ENCODE measurements at regions not wholly inside any gene's neighbourhood (a gene's known extent, or its start where the extent isn't known, plus 50 kb on each side); places are given as distances from the start of the nearest gene placed in this dataset.
"Not testable (repeated sequence)": the region's sequence is repeated elsewhere in the genome, so short reads cannot be mapped to it uniquely, and the experiment has no call there.

DNA sequence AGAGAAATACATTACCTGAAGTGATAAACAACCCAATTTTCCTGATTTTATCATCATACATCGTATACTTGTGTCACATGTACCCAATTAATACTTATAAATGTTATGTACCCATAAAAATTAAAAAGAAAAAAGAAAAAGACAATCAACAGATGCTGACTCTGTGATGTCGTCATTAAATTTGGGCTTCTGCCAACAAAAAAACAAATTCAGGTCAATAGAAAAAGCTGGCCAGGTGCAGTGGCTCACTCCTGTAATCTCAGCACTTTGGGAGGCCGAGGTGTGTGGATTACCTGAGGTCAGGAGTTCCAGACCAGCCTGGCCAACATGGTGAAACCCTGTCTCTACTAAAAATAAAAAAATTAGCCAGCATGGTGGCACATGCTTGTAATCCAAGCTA is 174.4 kb downstream of the ZIC4 start:
- DNase-seq: not testable (repeated sequence)

DNA sequence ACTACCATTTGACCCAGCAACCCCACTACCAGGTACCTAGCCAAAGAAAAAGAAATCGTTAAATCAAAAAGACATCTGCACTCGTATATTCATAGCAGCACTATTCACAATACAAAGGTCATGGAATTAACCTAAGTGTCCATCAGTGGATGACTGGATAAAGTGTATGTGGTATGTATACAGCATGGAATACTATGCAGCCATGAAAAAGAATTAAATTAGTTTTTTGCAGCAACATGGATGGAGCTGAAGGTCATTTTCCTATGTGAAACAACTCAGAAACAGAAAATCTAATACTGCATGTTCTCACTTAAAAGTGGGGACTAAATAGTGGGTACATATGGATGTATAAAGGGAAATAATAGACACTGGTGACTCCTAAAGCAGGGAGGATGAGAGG is 175.2 kb downstream of the ZIC4 start:
- DNase-seq: no peak

DNA sequence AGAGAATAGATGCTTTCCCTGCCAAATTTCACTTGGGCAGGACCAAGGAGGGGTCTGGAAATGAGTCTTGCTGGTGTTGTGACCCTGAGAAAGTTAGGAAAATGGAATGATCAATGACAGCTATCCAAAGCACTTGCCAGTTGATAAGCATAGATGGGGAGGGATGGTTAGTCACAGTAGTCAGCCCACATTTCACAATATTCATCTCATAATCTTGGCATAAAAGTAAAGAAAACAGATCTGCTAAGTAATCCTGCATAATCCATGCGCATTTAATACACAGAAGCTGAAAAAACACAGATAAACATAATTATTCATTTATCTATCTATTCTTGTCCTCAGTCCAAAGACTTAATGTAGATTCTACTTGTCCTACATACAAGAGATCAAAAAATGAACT is 184.1 kb downstream of the ZIC4 start:
- no peak for DNase-seq

DNA sequence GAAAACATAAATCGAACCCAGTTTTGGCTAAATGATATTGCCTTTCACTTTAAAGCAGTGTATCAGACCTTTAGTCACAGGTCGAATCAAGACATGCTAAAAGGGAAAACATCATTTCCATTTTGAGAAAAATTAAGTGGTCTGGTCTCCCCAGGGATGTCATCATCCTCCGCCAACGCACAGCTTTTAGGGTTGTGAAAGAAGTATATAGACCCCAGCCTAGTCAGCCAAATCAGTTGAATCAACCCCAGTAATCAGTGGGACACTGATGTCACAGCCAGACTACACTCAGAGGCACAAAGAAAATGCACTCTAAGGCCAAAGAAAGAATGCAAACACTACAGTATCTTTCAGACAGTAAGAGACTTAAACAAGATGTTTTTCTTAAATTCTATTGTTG is 187.4 kb downstream of the ZIC4 start:
- no peak for DNase-seq

DNA sequence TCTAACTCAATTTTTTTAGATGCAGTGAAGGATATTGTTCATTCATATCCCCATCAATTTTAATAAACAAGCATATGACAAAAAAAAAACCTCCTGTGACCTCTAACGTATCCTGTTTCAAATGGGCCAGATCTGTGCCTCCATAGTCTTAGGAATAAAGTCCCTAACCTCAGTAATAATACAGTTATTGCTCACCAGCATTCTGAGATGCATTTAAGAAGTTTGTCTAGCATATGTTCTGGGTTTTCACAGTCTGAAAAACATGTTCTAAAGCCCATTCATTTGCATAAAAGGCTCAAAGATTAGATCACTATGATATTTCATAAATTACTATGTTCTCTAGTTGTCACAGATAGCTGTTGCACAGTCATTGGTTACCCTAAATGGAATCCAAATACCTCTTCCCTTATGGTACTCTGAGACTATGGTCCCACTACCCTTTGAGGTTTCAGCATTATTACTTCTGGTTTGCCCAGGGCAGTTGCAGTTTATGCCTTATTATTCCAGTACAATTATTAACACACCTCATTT is 190.1 kb downstream of the ZIC4 start:
- DNase-seq: no peak

DNA sequence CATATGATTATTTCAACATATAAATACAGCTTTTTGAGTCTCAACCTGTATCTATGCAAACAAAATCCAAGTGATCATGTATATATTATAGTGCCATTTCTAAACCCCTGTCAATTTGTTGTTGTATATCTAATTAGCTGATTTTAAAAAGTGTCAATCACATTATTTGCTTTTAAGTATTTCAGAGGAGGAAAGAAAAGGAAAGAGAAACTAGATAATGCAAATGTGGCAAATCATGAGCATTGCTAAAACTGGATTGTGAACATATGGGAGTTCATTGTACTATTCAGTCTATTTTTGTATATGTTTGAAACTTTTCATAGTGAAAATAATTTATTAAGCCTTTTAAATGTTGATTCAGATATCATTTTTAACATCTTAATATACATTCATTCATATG is 190.7 kb downstream of the ZIC4 start:
- no peak for DNase-seq

DNA sequence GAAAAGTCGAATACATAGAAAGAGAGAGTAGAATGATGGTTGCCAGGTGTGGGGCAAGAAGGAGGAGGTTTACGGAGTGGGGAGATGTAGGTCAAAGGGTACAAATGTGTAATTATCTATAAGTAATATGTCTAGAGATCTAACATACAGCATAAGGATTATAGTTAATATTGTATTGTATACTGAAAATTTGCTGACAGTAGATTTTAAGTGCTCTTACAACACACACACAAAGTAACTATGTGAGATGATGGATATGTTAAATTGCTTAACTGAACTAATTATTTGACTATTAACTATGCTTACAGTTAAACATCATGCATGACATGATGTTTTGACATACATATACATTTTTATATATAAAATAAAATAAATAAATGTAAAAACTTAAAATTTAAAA is 192.7 kb downstream of the ZIC4 start:
- DNase-seq: no peak

DNA sequence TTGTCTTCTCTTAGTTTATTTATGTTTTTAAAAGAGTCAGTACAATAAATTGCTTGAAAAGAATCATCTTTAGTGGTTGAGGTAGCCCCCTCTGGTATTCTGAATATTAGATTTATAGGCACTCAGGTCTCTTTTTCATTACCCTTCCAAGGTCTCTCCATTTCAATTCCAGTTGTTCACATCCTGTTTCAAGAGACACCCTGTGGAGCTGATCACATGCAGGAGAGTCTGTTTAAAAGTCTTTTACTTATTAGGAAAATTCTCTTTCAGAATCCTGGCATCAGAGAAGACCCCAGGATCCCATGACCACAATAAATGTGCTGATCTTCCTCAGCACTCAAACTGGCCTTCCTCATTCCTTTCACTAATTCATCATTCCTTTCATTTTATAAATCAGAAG is 195.7 kb downstream of the ZIC4 start:
- no peak for DNase-seq

DNA sequence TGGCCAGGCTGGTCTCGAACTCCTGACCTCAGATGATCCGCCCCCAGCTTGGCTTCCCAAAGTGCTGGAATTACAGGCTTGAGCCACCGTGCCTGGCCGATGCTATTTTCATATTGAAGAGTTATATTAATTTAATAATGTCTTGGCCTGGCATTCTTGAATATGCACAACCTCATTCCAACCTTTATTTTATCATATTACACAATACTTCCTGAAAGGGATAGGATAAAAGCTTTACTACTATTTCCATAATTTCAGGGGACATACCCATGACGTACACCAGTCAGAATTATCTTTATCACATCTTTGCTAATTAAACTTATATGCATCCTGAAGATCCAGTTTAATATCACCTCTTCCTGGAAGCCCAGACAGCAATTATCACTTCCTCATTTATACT is 205.3 kb downstream of the ZIC4 start:
- DNase-seq: no peak

DNA sequence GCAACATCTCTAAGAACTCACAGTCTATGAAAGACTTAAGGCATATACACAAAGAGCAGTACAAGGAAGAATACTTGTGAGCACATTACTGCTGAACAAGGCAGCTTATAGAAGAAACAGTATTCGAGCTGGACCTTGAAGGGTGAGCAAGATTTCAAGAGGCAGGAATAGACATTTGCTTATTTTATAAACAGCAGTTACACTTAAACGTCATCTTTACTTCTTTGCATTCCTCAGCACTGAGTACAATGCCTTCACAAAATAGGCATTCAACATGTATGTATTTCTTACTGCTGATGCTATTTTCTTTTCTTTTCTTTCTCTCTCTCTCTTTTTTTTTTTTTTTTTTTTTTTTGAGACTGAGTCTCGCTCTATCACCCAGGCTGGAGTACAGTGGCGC is 205.8 kb downstream of the ZIC4 start:
- DNase-seq: no peak

DNA sequence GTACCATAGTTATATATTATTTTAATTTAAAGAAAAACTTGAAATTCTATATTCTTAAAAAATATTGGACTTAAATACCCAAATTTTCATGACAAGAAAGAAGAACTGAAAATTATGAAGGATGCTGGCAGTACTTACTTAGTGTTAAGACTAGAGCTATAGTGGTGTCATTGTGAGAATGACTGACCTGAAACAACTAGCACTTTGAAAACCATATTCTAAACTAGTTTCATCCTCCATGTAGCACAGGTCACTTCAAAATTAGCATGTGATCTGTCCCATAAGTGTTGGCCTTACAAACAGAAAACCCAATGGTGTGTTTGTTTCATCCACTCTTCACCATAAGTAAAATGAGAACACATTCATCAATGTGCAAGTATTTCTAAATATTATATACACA is 208.6 kb downstream of the ZIC4 start:
- DNase-seq: no peak

DNA sequence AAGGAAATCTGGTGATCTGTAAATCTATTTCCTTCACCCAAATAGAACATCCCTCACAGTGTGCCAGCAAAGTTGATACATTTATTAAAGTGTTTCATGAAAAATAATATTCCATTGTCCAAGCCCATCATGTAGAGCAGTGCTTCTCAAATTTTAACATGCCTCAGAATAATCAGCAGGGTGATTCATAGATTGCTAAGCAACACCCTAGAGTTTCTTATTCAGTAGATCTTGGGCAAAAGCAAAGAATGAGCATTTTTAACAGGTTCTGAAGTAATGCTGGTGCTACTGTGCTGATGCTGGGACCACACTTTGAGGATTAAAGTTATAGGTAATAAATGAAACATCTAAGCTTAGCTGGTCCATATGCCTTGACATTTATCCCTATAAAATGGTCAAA is 210.5 kb downstream of the ZIC4 start:
- DNase-seq: no peak

DNA sequence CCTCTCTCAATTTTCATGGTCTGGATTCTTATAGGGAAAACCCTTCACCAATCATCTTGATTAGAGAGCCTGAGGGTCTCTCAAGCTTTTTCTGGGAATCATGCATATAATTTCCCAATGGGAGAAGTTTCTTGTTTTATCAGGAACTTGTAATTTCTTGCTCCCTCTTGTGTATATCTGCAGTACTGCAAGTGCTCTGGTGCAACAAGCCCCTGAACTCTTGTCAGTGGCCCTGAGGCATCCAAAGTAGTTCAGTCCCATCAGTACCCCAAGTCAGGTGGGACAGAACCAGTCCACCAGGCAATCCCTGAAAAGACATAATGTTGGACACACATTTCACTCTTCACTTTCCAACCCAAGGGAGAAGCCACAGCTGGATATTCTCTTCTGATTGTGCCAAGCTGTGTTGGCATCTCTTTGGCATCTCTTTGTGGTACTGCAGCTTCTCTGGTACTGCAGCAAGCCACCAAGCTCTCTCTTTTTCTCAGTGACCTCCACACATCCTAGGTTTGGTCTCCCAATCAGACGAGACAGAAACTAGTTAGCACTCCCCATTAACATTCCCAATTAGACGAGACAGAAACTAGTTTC is 214.5 kb downstream of the ZIC4 start:
- DNase-seq: no peak

DNA sequence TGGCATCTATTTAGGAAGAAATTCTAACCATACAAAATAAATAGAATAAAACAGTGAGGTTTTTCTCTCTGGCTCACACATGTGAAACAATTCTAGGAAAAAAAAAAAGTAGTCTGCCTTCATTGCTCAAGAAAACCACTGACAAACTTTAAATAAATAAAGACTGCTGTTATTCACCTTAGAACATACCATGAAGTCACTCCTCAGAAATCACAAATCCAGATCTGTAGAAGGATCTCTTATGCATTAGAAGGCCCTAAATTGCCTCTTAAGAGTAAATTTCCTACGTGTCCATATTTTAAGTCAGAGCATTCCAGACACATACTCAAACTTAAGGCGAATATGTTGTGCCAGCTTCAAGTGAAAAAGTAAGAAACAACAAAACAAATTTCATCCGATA is 217.3 kb downstream of the ZIC4 start:
- DNase-seq: no peak

DNA sequence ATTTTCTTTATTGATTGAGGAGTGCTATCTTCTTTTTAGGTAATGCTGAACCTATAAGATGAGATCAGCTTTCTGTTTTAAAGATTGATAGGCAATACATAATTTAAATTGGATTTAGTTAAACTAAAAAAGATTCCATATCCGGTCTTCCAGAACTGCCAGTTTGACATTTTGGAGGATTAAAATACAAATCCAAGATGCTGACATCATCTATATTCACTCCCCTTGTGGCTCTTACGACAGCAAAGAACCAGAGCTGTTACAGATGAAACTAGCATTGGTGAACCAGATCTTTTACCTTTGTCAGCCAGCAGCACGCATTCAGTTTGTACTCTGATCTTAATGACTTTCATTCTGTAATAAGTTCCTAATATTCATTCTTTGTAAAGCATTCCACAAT is 218.7 kb downstream of the ZIC4 start:
- no peak for DNase-seq

DNA sequence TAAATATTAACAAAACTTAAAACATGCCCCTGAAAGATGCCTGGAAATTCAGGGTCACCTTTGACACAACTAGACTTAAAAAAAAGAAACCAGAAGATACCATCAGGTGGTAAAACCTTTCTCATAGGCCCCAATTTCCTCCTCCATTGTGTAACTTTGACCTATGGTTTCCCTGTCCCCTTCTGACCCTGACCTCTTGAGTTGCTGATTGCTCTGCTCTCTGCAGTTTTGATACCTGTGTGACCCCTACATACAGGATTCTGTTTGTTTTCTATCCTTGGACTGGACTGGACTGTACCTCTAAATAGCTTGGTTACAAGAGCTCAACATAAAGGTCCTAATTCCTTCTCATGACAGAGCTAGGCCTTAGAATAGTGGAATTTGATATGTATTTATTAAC is 220.6 kb downstream of the ZIC4 start:
- DNase-seq: no peak

DNA sequence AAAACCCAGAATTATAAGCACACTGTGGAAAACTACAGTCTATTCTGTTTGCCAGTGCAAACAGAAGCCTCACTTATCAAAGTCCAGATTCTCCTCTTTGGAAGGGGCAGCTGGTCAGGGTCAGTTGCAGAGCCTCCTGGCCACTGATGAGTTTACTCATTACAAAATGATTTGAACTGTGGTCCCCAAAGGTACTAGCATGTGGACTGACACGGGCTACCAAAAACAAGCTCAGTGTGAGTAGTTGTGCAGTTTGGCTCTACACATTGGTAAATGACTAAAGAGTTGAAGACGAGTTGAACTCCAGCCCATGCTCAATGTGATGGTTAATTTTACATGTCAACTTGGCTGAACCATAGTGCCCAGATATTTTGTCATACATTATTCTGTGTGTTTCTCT is 221.5 kb downstream of the ZIC4 start:
- no peak for DNase-seq

DNA sequence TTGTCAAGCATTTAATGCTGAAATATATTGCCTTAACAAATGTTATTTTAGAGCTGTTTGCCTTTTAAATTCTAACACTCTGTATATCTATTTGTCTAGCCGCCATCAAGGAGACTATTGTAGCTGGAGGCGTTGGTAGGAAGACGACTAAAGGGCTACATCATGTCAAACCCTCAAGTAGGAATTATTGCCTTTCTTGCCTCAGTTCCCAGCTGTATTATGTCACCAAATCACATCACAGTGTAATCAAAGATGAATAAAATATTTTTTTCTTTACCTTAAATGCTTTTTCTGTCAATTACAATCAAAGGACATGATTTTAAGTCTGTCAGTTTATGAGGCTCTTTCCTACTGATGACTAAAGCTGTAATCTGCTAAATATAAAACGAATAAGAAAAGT is 233.1 kb downstream of the ZIC4 start:
- DNase-seq: no peak

DNA sequence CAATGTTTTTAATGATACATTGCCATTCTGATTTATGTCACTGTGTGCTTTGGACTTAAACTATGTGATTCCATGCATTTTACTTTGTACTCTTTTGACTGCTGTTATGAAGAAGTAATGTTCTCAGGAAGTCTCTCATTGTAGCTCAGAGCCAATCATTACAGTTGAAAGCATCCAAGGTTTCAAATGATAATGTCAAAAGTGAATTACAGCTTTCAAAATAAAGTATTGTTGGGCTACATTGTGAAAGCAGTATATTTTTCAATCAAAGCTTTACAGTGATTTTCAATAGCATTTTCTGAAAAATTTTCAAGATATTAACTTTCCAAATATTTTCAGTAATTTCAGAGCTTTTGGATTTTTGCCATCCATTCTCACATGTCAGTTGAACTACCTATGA is 243.6 kb downstream of the ZIC4 start:
- DNase-seq: no peak

DNA sequence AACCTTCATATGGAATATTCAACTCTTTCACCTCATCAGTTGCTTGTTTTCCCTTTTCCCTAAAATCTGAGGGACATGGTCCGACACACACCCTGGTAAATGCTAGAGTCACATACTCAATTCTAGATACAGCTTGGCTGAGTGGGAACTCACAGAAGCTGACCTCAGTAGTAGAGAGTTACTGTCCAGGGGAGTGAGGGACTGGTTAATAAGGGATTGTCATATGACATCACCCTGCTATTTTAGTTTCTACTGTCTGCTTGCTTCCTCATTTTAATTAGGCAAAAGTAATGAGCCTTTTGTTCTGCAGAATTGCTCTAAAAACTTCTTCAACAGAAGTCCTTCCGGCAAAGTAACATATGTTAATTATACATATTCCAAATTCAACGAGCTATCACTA is 244.5 kb downstream of the ZIC4 start:
- DNase-seq: no peak

DNA sequence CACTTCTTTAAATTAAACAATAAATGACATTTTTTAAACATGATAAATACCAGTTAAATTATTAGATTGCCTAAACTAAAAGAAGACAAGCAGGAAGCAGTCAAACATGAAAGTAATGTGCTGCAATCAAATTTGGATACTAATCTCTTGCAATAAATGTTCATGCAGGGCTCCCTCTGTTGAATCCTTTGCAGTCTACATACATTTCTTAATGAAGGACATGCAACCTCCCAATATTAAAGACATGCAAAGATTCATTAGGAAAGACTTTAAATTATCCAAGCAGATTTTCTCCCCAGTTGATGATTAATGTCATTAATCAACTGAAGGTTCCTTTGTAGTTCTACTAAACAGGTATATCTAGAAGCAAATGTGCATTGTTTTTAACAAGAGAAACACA is 245.4 kb downstream of the ZIC4 start:
- no peak for DNase-seq

DNA sequence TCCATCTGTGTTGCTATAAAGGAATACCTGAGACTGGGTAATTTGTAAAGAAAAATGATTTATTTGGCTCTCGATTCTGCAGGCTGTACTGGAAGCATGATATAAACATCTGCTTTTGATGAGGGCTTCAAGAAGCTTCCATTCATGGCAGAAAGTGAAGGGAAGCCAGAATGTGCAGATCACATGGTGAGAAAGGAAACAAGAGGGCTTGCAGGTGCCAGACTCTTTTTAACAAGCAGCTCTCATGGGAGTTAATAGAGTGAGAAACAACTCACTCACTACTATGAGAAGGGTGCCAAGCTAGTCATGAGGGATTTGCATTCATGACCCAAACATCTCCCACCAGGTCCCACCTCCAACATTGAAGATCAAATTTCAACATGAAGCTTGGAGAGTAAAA is 247.2 kb downstream of the ZIC4 start:
- DNase-seq: no peak

DNA sequence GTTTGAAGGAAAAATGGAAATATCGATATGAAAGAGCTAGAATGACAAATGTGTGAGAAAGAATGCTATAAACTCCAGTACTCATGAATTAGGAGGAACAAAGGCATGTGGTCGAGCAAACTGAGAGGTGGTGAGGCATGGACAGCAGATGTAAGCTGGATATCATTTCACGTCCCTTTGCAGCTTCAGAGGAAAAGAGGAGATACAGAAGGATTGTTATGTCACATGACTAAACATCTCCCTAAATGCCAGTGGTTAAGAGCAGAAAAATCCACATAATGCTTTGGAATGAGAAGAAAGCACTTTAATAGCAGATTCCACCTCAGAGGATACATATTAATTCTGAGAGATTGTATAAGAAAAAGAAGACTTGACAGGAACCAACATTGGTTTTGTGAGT is 248.7 kb downstream of the ZIC4 start:
- DNase-seq: no peak

DNA sequence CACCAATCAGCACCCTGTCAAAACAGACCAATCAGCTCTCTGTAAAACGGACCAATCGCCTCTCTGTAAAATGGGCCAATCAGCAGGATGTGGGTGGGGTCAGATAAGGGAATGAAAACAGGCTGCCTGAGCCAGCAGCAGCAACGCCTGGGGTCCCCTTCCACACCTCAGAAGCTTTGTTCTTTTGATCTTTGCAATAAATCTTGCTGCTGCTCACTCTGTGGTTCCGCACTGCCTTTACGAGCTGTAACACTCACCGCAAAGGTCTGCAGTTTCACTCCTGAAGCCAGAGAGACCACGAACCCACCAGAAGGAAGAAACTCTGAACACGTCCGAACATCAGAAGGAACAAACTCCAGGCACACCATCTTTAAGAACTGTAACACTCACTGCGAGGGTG is 251.4 kb downstream of the ZIC4 start:
- not testable (repeated sequence) for DNase-seq

DNA sequence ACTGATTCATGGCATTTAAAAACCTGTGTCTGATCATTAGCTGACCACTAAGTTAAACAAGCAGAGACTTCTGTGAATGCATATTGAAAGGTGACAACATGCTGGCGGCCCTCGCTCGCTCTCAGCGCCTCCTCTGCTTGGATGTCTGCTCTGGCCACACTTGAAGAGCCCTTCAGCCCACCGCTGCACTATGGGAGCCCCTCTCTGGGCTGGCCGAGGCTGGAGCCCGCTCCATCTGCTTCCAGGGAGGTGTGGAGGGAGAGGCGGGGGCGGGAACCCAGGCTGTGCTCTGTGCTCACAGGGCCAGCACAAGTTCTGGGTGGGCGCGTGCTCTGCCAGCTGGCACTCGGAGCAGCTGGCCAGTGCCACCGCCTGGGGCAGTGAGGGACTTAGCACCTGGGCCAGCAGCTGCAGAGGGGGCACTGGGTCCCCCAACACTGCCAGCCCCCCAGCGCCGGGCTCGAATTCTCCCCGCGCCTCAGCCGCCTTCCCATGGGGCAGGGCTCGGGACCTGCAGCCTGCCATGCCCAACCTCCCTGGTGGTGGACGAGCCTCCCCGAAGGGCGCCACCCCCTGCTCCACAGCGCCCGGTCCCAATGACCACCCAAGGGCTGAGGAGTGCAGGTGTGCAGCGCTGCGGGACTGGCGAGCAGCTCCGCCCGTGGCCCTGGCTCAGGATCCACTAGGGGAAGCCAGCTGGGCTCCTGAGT is 252.4 kb downstream of the ZIC4 start:
- DNase-seq: no peak

Measured in cerebellar nuclear complex (tissue), 1 donor.